ENCODE measurements at regions not wholly inside any gene's neighbourhood (a gene's known extent, or its start where the extent isn't known, plus 50 kb on each side); places are given as distances from the start of the nearest gene placed in this dataset.

DNA sequence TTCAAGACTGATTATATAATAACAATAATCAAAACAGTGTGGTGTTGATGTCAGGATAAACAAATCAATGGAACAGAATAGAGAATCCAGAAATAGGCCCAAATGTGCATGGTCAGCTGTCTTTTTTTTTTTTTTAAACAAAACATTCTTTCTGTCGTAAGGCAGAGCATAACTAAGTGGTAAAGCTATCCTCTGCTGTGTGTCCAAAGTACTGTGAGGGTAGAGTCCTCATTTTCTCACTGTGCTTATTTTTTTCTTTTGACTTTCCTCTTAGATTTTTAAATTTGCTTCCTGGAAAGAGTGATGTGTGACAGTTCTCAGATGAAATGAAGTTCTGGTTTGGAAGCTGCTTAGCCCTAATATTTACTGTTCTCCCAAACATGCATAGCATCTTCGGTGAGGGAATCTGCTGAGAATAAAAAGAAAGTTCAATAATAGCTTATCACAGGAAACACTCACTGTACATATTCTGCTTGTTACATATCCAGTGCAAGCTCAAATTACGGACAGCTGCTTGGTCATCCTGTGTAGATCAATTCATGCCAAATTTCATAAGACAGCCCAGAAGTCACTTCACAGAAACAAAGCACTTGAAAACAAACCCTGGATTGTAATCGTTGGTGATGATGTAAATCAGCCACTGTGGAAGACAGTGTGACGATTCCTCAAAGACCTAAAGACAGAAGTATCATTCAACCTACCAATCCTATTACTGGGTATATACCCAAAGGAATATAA is 423.9 kb downstream of the NEBL start:
- no peaks in the 10 kb centered on the region for H3K9me3 Mint-ChIP-seq (ENCODE audit: unreplicated experiment)
- H3K27ac Mint-ChIP-seq (ENCODE audit: unreplicated experiment) = no peak overlapping the region
- TF ChIP-seq, protein P1, sequence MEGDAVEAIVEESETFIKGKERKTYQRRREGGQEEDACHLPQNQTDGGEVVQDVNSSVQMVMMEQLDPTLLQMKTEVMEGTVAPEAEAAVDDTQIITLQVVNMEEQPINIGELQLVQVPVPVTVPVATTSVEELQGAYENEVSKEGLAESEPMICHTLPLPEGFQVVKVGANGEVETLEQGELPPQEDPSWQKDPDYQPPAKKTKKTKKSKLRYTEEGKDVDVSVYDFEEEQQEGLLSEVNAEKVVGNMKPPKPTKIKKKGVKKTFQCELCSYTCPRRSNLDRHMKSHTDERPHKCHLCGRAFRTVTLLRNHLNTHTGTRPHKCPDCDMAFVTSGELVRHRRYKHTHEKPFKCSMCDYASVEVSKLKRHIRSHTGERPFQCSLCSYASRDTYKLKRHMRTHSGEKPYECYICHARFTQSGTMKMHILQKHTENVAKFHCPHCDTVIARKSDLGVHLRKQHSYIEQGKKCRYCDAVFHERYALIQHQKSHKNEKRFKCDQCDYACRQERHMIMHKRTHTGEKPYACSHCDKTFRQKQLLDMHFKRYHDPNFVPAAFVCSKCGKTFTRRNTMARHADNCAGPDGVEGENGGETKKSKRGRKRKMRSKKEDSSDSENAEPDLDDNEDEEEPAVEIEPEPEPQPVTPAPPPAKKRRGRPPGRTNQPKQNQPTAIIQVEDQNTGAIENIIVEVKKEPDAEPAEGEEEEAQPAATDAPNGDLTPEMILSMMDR (IDR thresholded peaks at IDR 0.05; ENCODE audit: unreplicated experiment) = no peak
- no peak for DNase-seq (ENCODE audit: low spot score)
- no peak overlapping the region for H3K4me3 Mint-ChIP-seq (ENCODE audit: unreplicated experiment)
- no peaks in the 10 kb centered on the region for H3K4me1 Mint-ChIP-seq (ENCODE audit: unreplicated experiment)
- no peaks in the 10 kb centered on the region for H3K27me3 Mint-ChIP-seq (ENCODE audit: unreplicated experiment)
- H3K36me3 Mint-ChIP-seq (ENCODE audit: low read depth, unreplicated experiment) = no peaks in the 10 kb centered on the region

DNA sequence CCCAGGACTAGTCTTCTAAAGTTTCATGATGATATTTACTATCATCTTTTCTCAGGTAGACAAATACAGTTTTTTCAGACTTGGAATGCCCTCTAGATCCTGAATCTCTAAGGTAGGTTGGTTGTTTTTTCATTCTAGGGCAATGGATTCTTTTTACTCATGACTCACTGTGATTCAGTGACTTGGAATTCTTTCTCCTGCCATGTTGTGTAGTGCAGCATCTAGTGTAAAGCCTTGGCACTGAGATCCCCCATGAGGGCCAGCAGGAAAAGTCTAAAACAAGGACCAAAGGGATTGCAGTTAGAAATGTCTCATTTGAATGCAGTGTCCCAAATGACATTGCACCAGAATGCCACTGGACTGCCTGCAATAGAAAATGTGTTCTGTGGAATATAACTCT is 430.4 kb downstream of the NEBL start:
- H3K4me3 Mint-ChIP-seq (ENCODE audit: unreplicated experiment) = no peak overlapping the region
- H3K9me3 Mint-ChIP-seq (ENCODE audit: unreplicated experiment) = no peaks in the 10 kb centered on the region
- H3K4me1 Mint-ChIP-seq (ENCODE audit: unreplicated experiment) = no peaks in the 10 kb centered on the region
- TF ChIP-seq, protein P1 (IDR thresholded peaks at IDR 0.05; ENCODE audit: unreplicated experiment) = no peak
- no peak for DNase-seq (ENCODE audit: low spot score)
- H3K36me3 Mint-ChIP-seq (ENCODE audit: low read depth, unreplicated experiment) = no peaks in the 10 kb centered on the region
- no peaks in the 10 kb centered on the region for H3K27me3 Mint-ChIP-seq (ENCODE audit: unreplicated experiment)
- H3K27ac Mint-ChIP-seq (ENCODE audit: unreplicated experiment) = no peak overlapping the region

DNA sequence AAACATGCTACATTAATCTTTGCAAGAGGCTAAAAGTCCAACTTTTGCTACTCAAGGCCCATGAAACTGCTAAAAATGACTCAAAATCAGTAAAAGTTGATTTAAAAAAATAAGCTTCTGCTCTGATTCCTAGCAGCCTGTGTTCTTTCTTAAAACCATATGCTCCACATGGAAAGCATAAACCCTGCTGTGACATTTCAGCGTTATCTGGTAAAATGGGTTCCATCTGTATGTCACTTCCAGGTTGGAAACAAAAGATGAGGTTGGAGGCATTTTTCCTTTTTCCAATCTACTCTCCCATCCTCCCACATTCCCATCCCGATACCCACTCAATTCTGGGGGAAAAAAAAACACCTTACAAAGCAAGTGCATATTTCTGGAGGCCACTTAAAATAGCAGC is 439.5 kb downstream of the NEBL start:
- H3K27ac Mint-ChIP-seq (ENCODE audit: unreplicated experiment) = no peak overlapping the region
- DNase-seq (ENCODE audit: low spot score) = no peak
- H3K4me1 Mint-ChIP-seq (ENCODE audit: unreplicated experiment) = no peaks in the 10 kb centered on the region
- no peaks in the 10 kb centered on the region for H3K27me3 Mint-ChIP-seq (ENCODE audit: unreplicated experiment)
- no peaks in the 10 kb centered on the region for H3K9me3 Mint-ChIP-seq (ENCODE audit: unreplicated experiment)
- TF ChIP-seq, protein P1 (IDR thresholded peaks at IDR 0.05; ENCODE audit: unreplicated experiment) = no peak
- H3K36me3 Mint-ChIP-seq (ENCODE audit: low read depth, unreplicated experiment) = no peaks in the 10 kb centered on the region
- no peak overlapping the region for H3K4me3 Mint-ChIP-seq (ENCODE audit: unreplicated experiment)

DNA sequence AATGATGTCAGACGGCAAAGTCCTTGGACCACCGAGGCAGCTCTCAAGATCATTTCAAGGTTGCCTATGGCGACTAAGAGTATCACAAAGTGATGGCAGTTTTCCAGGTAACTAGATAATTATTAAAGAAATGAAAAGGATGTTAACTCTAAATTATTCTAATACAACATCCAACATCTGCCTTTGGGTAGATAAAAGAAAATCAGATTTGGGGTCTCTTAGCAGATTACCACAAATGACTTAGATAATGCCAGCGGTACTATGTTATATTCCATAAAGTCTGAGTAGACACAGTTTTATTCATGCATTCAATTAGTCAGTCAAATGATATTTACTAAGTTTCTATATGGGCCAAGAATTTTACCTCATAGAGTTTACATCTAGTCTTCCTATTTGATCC is 441.3 kb downstream of the NEBL start:
- no peak overlapping the region for H3K27ac Mint-ChIP-seq (ENCODE audit: unreplicated experiment)
- TF ChIP-seq, protein P1 (IDR thresholded peaks at IDR 0.05; ENCODE audit: unreplicated experiment) = no peak
- no peak overlapping the region for H3K4me3 Mint-ChIP-seq (ENCODE audit: unreplicated experiment)
- no peak for DNase-seq (ENCODE audit: low spot score)
- no peaks in the 10 kb centered on the region for H3K9me3 Mint-ChIP-seq (ENCODE audit: unreplicated experiment)
- no peaks in the 10 kb centered on the region for H3K4me1 Mint-ChIP-seq (ENCODE audit: unreplicated experiment)
- no peaks in the 10 kb centered on the region for H3K27me3 Mint-ChIP-seq (ENCODE audit: unreplicated experiment)
- no peaks in the 10 kb centered on the region for H3K36me3 Mint-ChIP-seq (ENCODE audit: low read depth, unreplicated experiment)

DNA sequence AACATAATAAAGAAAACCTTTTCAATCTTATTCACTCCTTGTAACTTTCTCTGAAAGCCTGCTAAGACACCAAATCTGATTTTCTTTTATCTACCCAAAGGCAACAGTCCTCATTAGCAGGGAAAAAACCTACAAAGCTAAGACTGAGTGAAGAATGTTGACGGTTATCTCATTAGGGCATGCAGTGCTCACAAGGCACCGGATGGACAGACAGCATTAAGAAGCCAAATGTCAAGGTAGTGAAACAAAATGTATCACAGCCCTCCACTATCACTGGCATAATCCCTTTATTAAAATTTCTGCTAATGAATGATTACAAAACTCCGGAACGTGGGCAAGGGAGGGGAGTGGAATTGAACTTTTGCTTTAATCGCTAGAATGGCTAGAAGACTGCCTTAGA is 442.8 kb downstream of the NEBL start:
- Mint-ChIP-seq H3K27me3 (ENCODE audit: unreplicated experiment) (no peaks in the 10 kb centered on the region), H3K27ac (ENCODE audit: unreplicated experiment) (no peak overlapping the region), H3K36me3 (ENCODE audit: low read depth, unreplicated experiment) (no peaks in the 10 kb centered on the region), H3K9me3 (ENCODE audit: unreplicated experiment) (no peaks in the 10 kb centered on the region), H3K4me3 (ENCODE audit: unreplicated experiment) (no peak overlapping the region), H3K4me1 (ENCODE audit: unreplicated experiment) (no peaks in the 10 kb centered on the region)
- no peak for DNase-seq (ENCODE audit: low spot score)
- TF ChIP-seq, protein P1 (IDR thresholded peaks at IDR 0.05; ENCODE audit: unreplicated experiment) = no peak

Measured in endothelial cell (in vitro differentiated cells).